ENCODE measurements at regions not wholly inside any gene's neighbourhood (a gene's known extent, or its start where the extent isn't known, plus 50 kb on each side); places are given as distances from the start of the nearest gene placed in this dataset.

DNA sequence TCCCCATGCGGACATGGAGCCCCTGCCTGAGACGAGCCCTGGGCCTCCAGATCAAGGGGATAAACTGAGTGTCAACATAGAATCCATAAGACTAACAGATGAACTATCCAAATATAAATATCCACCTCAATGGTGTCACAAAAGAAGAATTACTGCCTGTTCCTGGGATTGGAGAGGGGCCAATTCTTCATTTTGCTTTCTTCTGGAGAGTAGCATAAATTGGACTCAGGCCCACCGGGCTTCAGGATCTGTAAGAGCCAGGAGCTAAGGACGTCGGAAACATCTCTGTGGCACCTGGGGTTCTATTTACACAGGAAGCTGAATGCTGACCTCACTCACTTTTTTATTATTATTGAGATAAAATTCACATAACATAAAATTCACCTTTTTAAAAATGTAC, 408.2 kb upstream of the CCDC196 start:
- Histone ChIP-seq H3K4me3 (ENCODE audit: low read length) (no peak overlapping the region), H3K4me1 (ENCODE audit: control insufficient read depth, insufficient read depth, low read length) (no peaks in the 10 kb centered on the region), H3K9me3 (ENCODE audit: control insufficient read depth, low read depth, low read length) (no peaks in the 10 kb centered on the region), H3K36me3 (ENCODE audit: control insufficient read depth, insufficient read depth, low read length) (no peaks in the 10 kb centered on the region), H3K27ac (ENCODE audit: low read length) (no peak overlapping the region), H3K27me3 (ENCODE audit: control insufficient read depth, insufficient read depth, low read length) (no peaks in the 10 kb centered on the region)
- DNase-seq, result peak in 1 of 2 donors; percentile 6
- no CpG with 5 or more reads among the region's 5 CpGs for WGBS (ENCODE audit: insufficient coverage, low lambda C conversion rate)

DNA sequence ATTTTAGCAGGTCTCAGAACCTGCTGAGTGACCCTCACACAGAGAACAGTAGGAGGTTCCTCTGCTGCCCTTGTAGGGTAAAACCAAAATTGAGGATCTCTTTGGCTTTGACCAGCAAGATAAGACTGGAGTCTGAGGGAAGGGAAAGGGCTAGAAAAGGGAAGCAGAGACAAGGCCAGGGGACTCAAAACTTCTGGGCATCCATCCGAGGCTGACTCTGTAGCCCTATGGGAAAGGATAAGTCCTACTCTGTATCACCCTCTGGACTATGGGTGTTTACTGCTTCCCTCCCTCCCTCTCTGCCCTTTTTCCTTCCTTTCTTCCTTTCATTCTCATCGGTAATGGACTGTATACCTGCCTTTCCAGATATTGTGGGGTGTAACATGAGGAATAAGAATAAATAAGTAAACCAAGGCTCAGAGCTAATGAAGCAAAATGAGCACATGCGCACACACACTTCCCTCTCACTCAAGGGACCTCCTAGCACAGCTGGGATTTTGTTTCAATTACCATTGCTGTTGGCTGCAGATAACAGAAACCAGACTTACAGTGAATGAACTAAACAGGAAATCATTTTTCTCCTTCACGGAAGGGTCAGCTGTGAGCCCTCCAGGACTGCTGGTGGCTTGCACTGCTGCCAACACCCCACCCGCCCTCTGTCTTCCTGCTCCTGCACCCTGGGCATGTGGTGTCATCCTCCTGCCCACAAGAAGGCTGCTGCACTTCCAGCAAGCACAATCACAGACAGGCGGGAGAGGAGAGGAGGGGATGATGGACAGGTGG, 404.4 kb upstream of the CCDC196 start:
- Histone ChIP-seq H3K4me3 (ENCODE audit: low read length) (no peak overlapping the region), H3K27ac (ENCODE audit: low read length) (no peak overlapping the region), H3K4me1 (ENCODE audit: control insufficient read depth, insufficient read depth, low read length) (no peaks in the 10 kb centered on the region), H3K27me3 (ENCODE audit: control insufficient read depth, insufficient read depth, low read length) (no peaks in the 10 kb centered on the region), H3K9me3 (ENCODE audit: control insufficient read depth, low read depth, low read length) (no peaks in the 10 kb centered on the region), H3K36me3 (ENCODE audit: control insufficient read depth, insufficient read depth, low read length) (no peaks in the 10 kb centered on the region)
- peak; percentile 23 to 26 for DNase-seq
- no CpG with 5 or more reads among the region's 6 CpGs for WGBS (ENCODE audit: insufficient coverage, low lambda C conversion rate)

DNA sequence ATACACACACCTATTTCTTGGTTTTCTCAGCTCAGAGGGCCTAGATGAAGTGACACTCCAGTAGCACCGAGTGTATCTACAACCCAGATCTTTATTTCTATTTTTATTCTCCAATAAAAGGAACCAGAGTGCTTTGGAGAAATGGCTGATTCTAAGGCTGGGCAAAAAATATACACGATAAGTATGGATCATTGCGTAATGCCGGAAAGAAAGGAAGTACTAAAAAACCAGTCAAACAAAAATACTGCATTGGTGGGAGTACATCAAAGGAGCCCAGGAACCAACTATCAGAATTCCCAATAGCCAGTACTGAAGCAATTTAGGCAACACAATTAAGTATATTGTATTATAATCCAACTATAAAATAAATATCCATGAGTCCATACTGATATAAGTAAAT, 400.9 kb upstream of the CCDC196 start:
- Histone ChIP-seq H3K4me3 (ENCODE audit: low read length) (no peak overlapping the region), H3K36me3 (ENCODE audit: control insufficient read depth, insufficient read depth, low read length) (no peaks in the 10 kb centered on the region), H3K4me1 (ENCODE audit: control insufficient read depth, insufficient read depth, low read length) (no peaks in the 10 kb centered on the region), H3K27me3 (ENCODE audit: control insufficient read depth, insufficient read depth, low read length) (no peaks in the 10 kb centered on the region), H3K9me3 (ENCODE audit: control insufficient read depth, low read depth, low read length) (no peaks in the 10 kb centered on the region), H3K27ac (ENCODE audit: low read length) (no peak overlapping the region)
- WGBS (ENCODE audit: insufficient coverage, low lambda C conversion rate), result 93% methylated on average over 2 of the region's 4 CpGs
- no peak for DNase-seq

DNA sequence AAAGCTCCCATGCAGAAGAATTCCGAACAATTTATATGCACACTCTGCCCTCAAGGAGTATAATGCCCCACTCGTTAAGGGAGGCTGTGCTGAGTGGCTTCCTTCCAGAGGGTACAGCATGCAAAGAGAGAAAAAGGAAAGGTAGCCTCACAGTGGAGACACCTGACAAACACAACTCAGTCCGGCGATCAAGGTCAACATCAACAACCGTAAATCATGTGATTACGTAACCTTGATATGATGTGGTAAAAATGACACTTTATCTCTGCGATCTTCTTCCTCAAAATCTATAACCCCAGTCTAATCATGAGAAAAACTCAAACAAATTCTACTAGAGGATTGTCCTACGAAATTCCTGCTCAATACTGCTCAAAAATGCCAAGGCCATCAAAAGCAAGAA, 400.5 kb upstream of the CCDC196 start:
- H3K27ac ChIP-seq (ENCODE audit: low read length), result no peak overlapping the region
- no peaks in the 10 kb centered on the region for H3K27me3 ChIP-seq (ENCODE audit: control insufficient read depth, insufficient read depth, low read length)
- H3K4me1 ChIP-seq (ENCODE audit: control insufficient read depth, insufficient read depth, low read length), result no peaks in the 10 kb centered on the region
- no peaks in the 10 kb centered on the region for H3K9me3 ChIP-seq (ENCODE audit: control insufficient read depth, low read depth, low read length)
- 70% methylated on average over 2 of the region's 8 CpGs for WGBS (ENCODE audit: insufficient coverage, low lambda C conversion rate)
- no peaks in the 10 kb centered on the region for H3K36me3 ChIP-seq (ENCODE audit: control insufficient read depth, insufficient read depth, low read length)
- DNase-seq, result no peak
- no peak overlapping the region for H3K4me3 ChIP-seq (ENCODE audit: low read length)

DNA sequence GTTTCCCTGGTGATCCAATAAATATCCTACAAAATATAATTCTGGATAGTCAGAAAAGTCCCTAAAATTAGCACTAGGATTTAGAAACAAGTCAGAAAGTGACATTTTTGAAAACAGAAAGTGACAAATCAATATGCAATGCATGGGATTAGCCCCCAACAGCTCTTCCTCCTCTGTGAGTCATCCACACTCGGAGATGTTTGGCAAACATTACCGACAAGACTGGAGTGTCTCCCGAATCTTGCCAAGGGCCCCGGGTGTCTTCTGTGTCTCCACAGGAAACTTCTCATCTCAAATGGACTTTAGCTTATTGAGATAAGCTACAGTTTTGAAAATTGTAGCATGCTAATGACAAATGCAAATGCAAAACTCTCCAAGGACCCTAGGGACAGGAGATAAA, 398.9 kb upstream of the CCDC196 start:
- Histone ChIP-seq H3K9me3 (ENCODE audit: control insufficient read depth, low read depth, low read length) (no peaks in the 10 kb centered on the region), H3K4me1 (ENCODE audit: control insufficient read depth, insufficient read depth, low read length) (no peaks in the 10 kb centered on the region), H3K4me3 (ENCODE audit: low read length) (no peak overlapping the region), H3K27ac (ENCODE audit: low read length) (no peak overlapping the region), H3K36me3 (ENCODE audit: control insufficient read depth, insufficient read depth, low read length) (no peaks in the 10 kb centered on the region), H3K27me3 (ENCODE audit: control insufficient read depth, insufficient read depth, low read length) (no peaks in the 10 kb centered on the region)
- WGBS (ENCODE audit: insufficient coverage, low lambda C conversion rate), result no CpG with 5 or more reads among the region's 4 CpGs
- DNase-seq, result no peak

DNA sequence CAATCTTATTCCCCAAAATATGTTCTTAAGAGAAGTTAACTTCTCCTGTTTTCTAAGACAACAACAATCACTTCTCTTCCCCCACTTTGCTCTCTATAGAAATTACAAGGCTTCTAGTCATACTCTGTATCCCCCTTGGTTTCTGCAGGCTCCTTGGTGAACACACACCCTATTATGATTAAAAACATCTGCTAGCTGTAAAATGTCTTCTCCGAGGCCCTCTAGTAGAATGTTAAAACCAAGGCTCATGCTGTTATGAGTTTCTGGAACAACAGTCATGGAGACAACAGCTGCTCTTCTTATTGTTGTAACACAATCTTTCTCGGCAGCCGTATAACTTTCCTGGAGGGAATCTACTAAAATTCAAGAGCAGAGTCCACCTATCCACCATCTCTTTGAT, 397.5 kb upstream of the CCDC196 start:
- Histone ChIP-seq H3K27ac (ENCODE audit: low read length) (no peak overlapping the region), H3K4me1 (ENCODE audit: control insufficient read depth, insufficient read depth, low read length) (no peaks in the 10 kb centered on the region), H3K27me3 (ENCODE audit: control insufficient read depth, insufficient read depth, low read length) (no peaks in the 10 kb centered on the region), H3K9me3 (ENCODE audit: control insufficient read depth, low read depth, low read length) (no peaks in the 10 kb centered on the region), H3K4me3 (ENCODE audit: low read length) (no peak overlapping the region), H3K36me3 (ENCODE audit: control insufficient read depth, insufficient read depth, low read length) (no peaks in the 10 kb centered on the region)
- no peak for DNase-seq
- WGBS (ENCODE audit: insufficient coverage, low lambda C conversion rate), result no CpG with 5 or more reads among the region's 3 CpGs

DNA sequence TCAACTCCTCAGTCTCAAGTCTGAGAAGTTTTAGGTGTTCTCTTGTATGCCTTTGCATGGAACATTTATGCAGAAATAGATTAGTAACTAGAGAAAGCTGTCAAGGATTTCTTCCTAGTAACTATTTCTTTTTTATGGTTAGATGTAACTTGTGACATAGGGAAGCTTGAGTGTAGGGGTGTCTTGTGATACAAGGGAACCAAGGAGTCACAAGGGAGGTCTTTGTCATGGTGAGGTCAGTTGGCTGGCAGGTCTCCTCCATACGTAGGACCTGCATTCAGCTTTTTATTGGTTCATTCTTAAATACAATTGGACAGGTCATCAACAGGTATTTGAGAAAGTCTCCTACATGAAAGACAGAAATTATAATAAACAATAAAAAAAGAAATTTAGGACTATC, 394.0 kb upstream of the CCDC196 start:
- Histone ChIP-seq H3K9me3 (ENCODE audit: control insufficient read depth, low read depth, low read length) (no peaks in the 10 kb centered on the region), H3K4me1 (ENCODE audit: control insufficient read depth, insufficient read depth, low read length) (no peaks in the 10 kb centered on the region), H3K27me3 (ENCODE audit: control insufficient read depth, insufficient read depth, low read length) (no peaks in the 10 kb centered on the region), H3K4me3 (ENCODE audit: low read length) (no peak overlapping the region), H3K36me3 (ENCODE audit: control insufficient read depth, insufficient read depth, low read length) (no peaks in the 10 kb centered on the region), H3K27ac (ENCODE audit: low read length) (no peak overlapping the region)
- 100% methylated on average over 1 of the region's 1 CpG for WGBS (ENCODE audit: insufficient coverage, low lambda C conversion rate)
- DNase-seq, result no peak

DNA sequence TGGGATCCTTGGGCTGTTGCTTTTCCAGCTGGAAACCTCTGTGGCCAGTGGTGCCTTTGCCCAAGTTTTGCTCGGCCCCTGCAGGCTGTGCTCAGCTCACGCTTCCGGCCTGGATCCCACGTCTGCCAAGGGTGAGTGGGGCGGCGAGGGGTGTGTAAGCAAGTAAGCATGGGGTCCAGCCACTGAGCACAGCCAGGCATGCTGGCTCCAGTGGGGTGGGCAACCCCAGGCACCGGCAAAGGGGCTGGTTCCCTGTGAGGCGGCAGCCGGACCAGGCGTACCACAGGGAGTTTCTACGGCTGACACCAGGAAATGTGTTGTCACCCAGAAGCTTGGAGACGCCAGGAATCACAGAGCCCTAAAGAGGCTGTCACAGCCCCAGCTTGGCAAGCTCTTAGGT, 393.4 kb upstream of the CCDC196 start:
- H3K4me1 ChIP-seq (ENCODE audit: control insufficient read depth, insufficient read depth, low read length), result no peaks in the 10 kb centered on the region
- H3K4me3 ChIP-seq (ENCODE audit: low read length), result no peak overlapping the region
- H3K27ac ChIP-seq (ENCODE audit: low read length), result no peak overlapping the region
- WGBS (ENCODE audit: insufficient coverage, low lambda C conversion rate), result no CpG with 5 or more reads among the region's 12 CpGs
- no peak for DNase-seq
- no peaks in the 10 kb centered on the region for H3K9me3 ChIP-seq (ENCODE audit: control insufficient read depth, low read depth, low read length)
- no peaks in the 10 kb centered on the region for H3K27me3 ChIP-seq (ENCODE audit: control insufficient read depth, insufficient read depth, low read length)
- H3K36me3 ChIP-seq (ENCODE audit: control insufficient read depth, insufficient read depth, low read length), result no peaks in the 10 kb centered on the region

DNA sequence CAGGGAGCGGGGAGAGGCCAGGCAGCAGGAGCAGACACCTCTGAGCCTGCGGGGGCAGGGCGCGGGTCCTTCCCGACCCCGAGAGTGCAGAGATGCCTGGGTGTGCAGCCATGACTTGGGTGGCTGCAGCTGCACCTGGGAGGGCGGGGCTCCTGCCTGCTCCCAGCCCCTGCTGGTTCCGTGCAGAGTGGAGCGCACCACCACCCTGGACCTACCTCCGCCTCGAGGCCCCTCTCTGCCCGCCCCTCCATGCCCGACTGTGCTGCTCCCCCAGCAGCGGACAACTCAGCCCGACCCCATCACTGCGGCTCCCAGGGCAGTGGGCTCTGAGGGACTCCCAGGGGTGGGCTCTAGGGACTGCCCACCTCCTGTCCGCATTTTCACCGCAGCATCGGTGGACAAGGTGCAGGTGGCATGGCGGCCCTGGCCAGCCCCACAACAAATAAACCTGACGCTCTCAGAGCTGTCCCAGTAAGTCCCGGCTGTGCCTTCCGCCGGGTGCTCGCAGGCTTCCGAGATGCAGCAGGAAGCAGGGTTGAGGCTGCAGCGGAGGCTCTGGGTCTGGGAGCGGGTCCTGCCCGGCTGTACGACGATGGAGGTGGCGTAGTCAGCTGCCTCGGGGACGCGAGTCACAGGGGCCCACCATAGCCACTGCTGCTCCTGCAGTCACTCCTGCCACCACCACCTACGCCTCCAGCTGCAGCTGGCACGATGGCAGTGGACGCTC, 392.0 kb upstream of the CCDC196 start:
- Histone ChIP-seq H3K9me3 (ENCODE audit: control insufficient read depth, low read depth, low read length) (no peaks in the 10 kb centered on the region), H3K4me1 (ENCODE audit: control insufficient read depth, insufficient read depth, low read length) (no peaks in the 10 kb centered on the region), H3K27me3 (ENCODE audit: control insufficient read depth, insufficient read depth, low read length) (no peaks in the 10 kb centered on the region), H3K36me3 (ENCODE audit: control insufficient read depth, insufficient read depth, low read length) (no peaks in the 10 kb centered on the region), H3K27ac (ENCODE audit: low read length) (no peak overlapping the region), H3K4me3 (ENCODE audit: low read length) (no peak overlapping the region)
- WGBS (ENCODE audit: insufficient coverage, low lambda C conversion rate), result no CpG with 5 or more reads among the region's 38 CpGs
- no peak for DNase-seq

DNA sequence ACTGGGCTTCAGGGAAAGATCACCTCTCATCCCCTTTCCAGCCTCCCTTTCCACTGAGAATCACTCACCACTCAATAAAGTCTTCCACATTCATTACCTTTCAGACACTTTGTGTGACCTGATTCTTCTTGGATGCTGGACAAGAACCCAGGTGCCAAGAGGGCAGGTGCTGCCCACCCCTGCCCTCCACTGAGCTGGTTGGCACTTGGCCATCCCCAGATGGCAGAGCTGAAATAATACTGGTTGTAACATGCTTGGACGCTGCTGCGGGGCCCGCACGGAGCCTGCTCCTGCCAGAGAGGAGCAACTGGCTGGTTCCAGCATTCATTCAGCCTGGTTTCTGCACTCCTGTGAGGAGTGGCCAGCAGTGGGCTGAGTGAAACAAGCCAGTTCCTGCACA, 386.7 kb upstream of the CCDC196 start:
- Histone ChIP-seq H3K4me1 (ENCODE audit: control insufficient read depth, insufficient read depth, low read length) (no peaks in the 10 kb centered on the region), H3K36me3 (ENCODE audit: control insufficient read depth, insufficient read depth, low read length) (no peaks in the 10 kb centered on the region), H3K27me3 (ENCODE audit: control insufficient read depth, insufficient read depth, low read length) (no peaks in the 10 kb centered on the region), H3K4me3 (ENCODE audit: low read length) (no peak overlapping the region), H3K27ac (ENCODE audit: low read length) (no peak overlapping the region), H3K9me3 (ENCODE audit: control insufficient read depth, low read depth, low read length) (no peaks in the 10 kb centered on the region)
- no peak for DNase-seq
- WGBS (ENCODE audit: insufficient coverage, low lambda C conversion rate), result no CpG with 5 or more reads among the region's 4 CpGs

DNA sequence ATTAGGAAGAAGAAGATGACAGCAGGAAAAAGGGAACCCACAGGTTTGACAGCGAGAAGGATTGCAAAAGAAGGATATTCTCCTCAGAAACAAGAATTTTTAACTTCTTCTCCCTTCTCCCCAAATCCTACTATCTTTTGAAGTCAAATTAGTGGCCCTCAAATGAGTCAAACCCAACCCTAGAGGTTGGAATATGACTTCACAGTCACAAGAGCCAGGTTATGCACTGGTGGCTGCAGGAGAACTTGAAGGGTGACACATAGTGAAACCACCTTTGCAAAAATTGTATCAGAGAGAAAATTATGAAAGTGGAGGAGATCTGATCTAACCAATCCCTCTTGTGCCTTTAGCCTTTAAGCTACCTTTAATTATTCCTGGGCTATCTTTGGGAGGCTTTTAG, 386.2 kb upstream of the CCDC196 start:
- WGBS (ENCODE audit: insufficient coverage, low lambda C conversion rate), result no CpG with 5 or more reads among the region's 1 CpG
- no peak for DNase-seq

More for the DNA sequence above, 386.2 kb upstream of the CCDC196 start:
- Histone ChIP-seq H3K9me3 (ENCODE audit: control insufficient read depth, low read depth, low read length) (no peaks in the 10 kb centered on the region), H3K27me3 (ENCODE audit: control insufficient read depth, insufficient read depth, low read length) (no peaks in the 10 kb centered on the region), H3K4me1 (ENCODE audit: control insufficient read depth, insufficient read depth, low read length) (no peaks in the 10 kb centered on the region), H3K27ac (ENCODE audit: low read length) (no peak overlapping the region), H3K36me3 (ENCODE audit: control insufficient read depth, insufficient read depth, low read length) (no peaks in the 10 kb centered on the region), H3K4me3 (ENCODE audit: low read length) (no peak overlapping the region)

Data from large intestine (tissue), 3 donors.